Testis (tissue), 2 donors: ENCODE measurements at regions not wholly inside any gene's neighbourhood (a gene's known extent, or its start where the extent isn't known, plus 50 kb on each side); places are given as distances from the start of the nearest gene placed in this dataset.

Experiments
- POLR2A ChIP-seq: fragments of 450-650 bp; IDR thresholded peaks from one replicate; pipeline ENCODE4 v1.6.1; 2017; ENCODE audit warnings: antibody characterized with exemption, mild to moderate bottlenecking, moderate library complexity
- TF ChIP-seq, protein P1 (sequence below), 3 experiments: fragments of 450-650 bp in 2 of 3; fragments of 200-600 bp in 1 of 3; sonication (generic) in 1 of 3; IDR thresholded peaks; one replicate each; pipeline ENCODE4 v1.5.1; 2016 to 2019; ENCODE audit warnings: antibody characterized with exemption in 3 of 3, mild to moderate bottlenecking in 2 of 3, moderate library complexity in 1 of 3

DNA sequence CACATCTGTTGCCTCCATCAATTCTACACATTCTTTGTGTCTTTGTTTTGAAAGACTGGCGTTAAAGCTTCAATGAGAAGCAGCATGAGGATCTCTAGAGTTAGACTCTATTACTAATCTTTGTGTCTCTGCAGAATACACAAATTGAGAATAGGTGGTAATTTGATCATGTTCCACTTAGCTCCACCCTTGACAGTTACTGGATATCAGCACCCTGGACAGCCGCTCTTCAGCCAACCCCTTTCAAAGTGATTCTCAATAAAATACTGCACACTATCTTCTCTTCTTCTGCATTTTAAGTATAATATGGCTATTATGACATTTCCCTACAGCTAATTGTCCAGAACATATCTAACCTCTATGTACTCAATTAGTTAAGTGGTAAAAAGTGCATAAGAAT is 54.3 kb upstream of the CNR1 start:
- TF ChIP-seq, protein P1, sequence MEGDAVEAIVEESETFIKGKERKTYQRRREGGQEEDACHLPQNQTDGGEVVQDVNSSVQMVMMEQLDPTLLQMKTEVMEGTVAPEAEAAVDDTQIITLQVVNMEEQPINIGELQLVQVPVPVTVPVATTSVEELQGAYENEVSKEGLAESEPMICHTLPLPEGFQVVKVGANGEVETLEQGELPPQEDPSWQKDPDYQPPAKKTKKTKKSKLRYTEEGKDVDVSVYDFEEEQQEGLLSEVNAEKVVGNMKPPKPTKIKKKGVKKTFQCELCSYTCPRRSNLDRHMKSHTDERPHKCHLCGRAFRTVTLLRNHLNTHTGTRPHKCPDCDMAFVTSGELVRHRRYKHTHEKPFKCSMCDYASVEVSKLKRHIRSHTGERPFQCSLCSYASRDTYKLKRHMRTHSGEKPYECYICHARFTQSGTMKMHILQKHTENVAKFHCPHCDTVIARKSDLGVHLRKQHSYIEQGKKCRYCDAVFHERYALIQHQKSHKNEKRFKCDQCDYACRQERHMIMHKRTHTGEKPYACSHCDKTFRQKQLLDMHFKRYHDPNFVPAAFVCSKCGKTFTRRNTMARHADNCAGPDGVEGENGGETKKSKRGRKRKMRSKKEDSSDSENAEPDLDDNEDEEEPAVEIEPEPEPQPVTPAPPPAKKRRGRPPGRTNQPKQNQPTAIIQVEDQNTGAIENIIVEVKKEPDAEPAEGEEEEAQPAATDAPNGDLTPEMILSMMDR (IDR thresholded peaks at IDR 0.05): no peak
- no peak for TF ChIP-seq POLR2A
